22Rv1 (cell line): ENCODE measurements at regions not wholly inside any gene's neighbourhood (a gene's known extent, or its start where the extent isn't known, plus 50 kb on each side); places are given as distances from the start of the nearest gene placed in this dataset.

ENCODE experiments used
- H3K27ac ChIP-seq: fragments of 450-650 bp; 2 replicates; pipeline ENCODE4 v1.5.1; 2017
- ZFX ChIP-seq: fragments of 450-650 bp; IDR thresholded peaks from 2 replicates; pipeline ENCODE4 v1.6.1; 2017; ENCODE audit warnings: antibody characterized with exemption, borderline replicate concordance
- TF ChIP-seq, protein P1 (sequence below): fragments of 450-650 bp; IDR thresholded peaks from 2 replicates; pipeline ENCODE4 v1.5.1; 2017; ENCODE audit warnings: mild to moderate bottlenecking

DNA sequence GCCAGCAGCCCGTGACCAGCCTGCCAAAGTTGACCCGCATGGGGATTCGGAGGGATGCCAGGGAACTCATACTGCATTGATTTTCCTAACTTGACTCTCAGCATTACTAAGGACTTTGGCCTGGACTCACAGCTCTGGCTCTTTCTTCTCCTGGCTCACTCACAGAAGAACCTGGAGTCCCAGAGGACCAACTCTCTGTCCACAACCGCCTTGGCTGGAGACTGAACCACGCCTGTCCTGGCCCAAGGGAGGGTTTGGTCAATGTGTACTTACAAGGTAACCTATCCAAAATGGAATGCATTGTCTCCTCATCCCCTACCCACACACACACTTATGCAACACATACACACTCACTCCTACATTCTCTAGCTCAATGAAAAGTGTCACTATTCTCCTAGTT lies 135.6 kb upstream of the KLHL29 start:
- H3K27ac ChIP-seq: no peak overlapping the region
- TF ChIP-seq, protein P1, sequence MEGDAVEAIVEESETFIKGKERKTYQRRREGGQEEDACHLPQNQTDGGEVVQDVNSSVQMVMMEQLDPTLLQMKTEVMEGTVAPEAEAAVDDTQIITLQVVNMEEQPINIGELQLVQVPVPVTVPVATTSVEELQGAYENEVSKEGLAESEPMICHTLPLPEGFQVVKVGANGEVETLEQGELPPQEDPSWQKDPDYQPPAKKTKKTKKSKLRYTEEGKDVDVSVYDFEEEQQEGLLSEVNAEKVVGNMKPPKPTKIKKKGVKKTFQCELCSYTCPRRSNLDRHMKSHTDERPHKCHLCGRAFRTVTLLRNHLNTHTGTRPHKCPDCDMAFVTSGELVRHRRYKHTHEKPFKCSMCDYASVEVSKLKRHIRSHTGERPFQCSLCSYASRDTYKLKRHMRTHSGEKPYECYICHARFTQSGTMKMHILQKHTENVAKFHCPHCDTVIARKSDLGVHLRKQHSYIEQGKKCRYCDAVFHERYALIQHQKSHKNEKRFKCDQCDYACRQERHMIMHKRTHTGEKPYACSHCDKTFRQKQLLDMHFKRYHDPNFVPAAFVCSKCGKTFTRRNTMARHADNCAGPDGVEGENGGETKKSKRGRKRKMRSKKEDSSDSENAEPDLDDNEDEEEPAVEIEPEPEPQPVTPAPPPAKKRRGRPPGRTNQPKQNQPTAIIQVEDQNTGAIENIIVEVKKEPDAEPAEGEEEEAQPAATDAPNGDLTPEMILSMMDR: no peak
- no peak for TF ChIP-seq ZFX

DNA sequence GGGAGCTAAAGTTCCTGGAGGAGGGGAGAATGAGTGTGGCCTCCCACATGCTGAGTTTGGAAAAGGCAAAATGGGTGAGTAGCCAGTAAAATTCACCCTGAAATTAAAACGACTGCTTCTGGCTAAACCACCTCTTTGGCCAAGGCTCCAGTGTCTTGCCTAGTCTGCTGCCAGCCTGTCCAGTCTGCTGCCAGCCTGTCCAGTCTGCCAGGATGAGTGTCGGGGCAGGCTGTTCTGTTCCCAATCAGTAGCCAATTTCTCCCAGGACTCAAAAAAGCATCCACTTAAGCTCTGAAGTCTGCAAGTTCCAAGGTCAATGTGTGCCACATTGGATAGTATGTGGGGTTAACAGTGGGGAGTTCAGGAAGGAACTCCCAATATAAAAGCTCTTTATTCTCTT lies 134.6 kb upstream of the KLHL29 start:
- H3K27ac ChIP-seq: no peak overlapping the region
- TF ChIP-seq, protein P1: no peak
- no peak for TF ChIP-seq ZFX

DNA sequence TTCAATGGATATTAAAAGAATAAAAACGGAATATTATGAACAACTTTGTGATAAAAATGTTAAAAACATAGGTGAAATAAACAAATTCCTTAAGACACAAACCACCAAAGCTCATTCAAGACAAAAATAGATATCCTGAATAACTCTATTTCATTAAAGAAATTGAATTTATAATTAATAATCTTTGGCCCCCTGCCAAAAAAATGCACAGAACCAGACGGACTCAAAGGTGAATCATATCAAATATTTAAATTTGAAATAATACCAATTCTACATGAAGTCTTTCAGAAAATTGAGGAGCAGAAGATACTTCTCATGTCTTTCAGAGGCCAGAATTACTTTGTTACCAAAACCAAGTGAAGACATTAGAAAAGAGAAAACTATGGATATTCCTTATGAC lies 128.3 kb upstream of the KLHL29 start:
- TF ChIP-seq, protein P1: no peak
- TF ChIP-seq ZFX: no peak
- H3K27ac ChIP-seq: no peak overlapping the region

- H3K27ac ChIP-seq: no peak overlapping the region
- TF ChIP-seq, protein P1: no peak
- TF ChIP-seq ZFX: no peak
Observed at GRCh38 chr2:23260621-23261020, 124.4 kb upstream of the KLHL29 start.

- H3K27ac ChIP-seq: no peak overlapping the region
- no peak for TF ChIP-seq ZFX
- TF ChIP-seq, protein P1: no peak
Observed at GRCh38 chr2:23268467-23269263, 116.3 kb upstream of the KLHL29 start.

GRCh38 chr2:23269747-23270146 lies 115.2 kb upstream of the KLHL29 start:
- H3K27ac ChIP-seq: no peak overlapping the region
- TF ChIP-seq ZFX: no peak

- no peak overlapping the region for H3K27ac ChIP-seq
- TF ChIP-seq, protein P1: no peak
- no peak for TF ChIP-seq ZFX
Observed at GRCh38 chr2:23270810-23271209, 114.2 kb upstream of the KLHL29 start.

- no peak overlapping the region for H3K27ac ChIP-seq
- TF ChIP-seq, protein P1: no peak
- TF ChIP-seq ZFX: no peak
Observed at GRCh38 chr2:23271230-23271629, 113.7 kb upstream of the KLHL29 start.
